ENCODE measurements at regions not wholly inside any gene's neighbourhood (a gene's known extent, or its start where the extent isn't known, plus 50 kb on each side); places are given as distances from the start of the nearest gene placed in this dataset.

DNA sequence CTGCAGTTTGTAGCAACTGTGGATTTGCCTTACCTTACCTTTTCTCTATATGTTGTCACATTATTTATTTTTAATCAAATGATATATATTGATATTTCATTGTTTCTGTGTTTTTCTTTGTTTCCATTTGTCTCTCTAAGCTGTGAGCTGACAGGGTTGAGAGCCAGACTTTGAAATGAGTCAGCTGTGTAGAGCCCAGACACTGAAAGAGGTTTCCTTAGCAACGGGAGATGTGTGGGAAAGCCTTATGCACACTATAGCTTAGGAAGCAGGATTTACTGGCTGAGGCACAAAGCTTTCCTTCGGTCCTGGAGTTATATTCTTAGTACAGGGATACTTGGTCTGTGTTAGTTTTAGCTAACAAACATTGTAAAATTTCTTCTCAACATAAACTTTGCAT is 192.2 kb downstream of the FGF13 start (continued):
- no peak for TF ChIP-seq YEATS2 (CRISPR knock-in tag; IDR thresholded peaks at IDR 0.05; ENCODE audit: borderline replicate concordance)
- no peak for TF ChIP-seq GZF1 (CRISPR knock-in tag; IDR thresholded peaks at IDR 0.05)

GRCh38 chrX:138504273-138504672 is 207.2 kb downstream of the FGF13 start:
- H3K4me1 ChIP-seq (ENCODE audit: insufficient read depth, low read length): no peaks in the 10 kb centered on the region
- ChIA-PET CTCF (ENCODE audit: low intra/inter-chr PET ratio, low total read pairs) (no interaction called here), POLR2A (no interaction called here)
- no peak overlapping the region for H3K4me3 ChIP-seq (replicated peaks in 1 of 3; ENCODE audit: insufficient read depth in 1 of 3, low read depth in 2 of 3, low read length in 3 of 3)
- H2AFZ ChIP-seq (ENCODE audit: low read length): no peak overlapping the region
- no peak for TF ChIP-seq CBX5 (CRISPR knock-in tag; IDR thresholded peaks at IDR 0.05; ENCODE audit: borderline replicate concordance)
- TF ChIP-seq, protein P1, sequence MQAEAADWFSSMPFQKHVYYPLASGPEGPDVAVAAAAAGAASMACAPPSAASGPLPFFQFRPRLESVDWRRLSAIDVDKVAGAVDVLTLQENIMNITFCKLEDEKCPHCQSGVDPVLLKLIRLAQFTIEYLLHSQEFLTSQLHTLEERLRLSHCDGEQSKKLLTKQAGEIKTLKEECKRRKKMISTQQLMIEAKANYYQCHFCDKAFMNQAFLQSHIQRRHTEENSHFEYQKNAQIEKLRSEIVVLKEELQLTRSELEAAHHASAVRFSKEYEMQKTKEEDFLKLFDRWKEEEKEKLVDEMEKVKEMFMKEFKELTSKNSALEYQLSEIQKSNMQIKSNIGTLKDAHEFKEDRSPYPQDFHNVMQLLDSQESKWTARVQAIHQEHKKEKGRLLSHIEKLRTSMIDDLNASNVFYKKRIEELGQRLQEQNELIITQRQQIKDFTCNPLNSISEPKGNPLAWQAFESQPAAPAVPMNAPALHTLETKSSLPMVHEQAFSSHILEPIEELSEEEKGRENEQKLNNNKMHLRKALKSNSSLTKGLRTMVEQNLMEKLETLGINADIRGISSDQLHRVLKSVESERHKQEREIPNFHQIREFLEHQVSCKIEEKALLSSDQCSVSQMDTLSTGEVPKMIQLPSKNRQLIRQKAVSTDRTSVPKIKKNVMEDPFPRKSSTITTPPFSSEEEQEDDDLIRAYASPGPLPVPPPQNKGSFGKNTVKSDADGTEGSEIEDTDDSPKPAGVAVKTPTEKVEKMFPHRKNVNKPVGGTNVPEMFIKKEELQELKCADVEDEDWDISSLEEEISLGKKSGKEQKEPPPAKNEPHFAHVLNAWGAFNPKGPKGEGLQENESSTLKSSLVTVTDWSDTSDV (CRISPR knock-in tag; IDR thresholded peaks at IDR 0.05): no peak
- no peak for TF ChIP-seq CBX2 (IDR thresholded peaks at IDR 0.05; ENCODE audit: low read depth, low read length)
- TF ChIP-seq CBX2 (CRISPR knock-in tag; IDR thresholded peaks at IDR 0.05; ENCODE audit: low read depth): no peak
- no peak for TF ChIP-seq ZSCAN25 (CRISPR knock-in tag; IDR thresholded peaks at IDR 0.05)
- TF ChIP-seq, protein P2, sequence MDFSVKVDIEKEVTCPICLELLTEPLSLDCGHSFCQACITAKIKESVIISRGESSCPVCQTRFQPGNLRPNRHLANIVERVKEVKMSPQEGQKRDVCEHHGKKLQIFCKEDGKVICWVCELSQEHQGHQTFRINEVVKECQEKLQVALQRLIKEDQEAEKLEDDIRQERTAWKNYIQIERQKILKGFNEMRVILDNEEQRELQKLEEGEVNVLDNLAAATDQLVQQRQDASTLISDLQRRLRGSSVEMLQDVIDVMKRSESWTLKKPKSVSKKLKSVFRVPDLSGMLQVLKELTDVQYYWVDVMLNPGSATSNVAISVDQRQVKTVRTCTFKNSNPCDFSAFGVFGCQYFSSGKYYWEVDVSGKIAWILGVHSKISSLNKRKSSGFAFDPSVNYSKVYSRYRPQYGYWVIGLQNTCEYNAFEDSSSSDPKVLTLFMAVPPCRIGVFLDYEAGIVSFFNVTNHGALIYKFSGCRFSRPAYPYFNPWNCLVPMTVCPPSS (IDR thresholded peaks at IDR 0.05): no peak
- TF ChIP-seq DR1 (CRISPR knock-in tag; IDR thresholded peaks at IDR 0.05): no peak
- TF ChIP-seq ZFP37 (CRISPR knock-in tag; IDR thresholded peaks at IDR 0.05; ENCODE audit: borderline replicate concordance): no peak
- no TSS peak for BruUV-seq (replicated peaks)
- H3K4me2 ChIP-seq (ENCODE audit: low read depth, low read length): no peak overlapping the region
- no peaks in the 10 kb centered on the region for H3K27me3 ChIP-seq (ENCODE audit: control insufficient read depth in 1 of 2, insufficient read depth in 2 of 2, low read length in 2 of 2)
- H3K27ac ChIP-seq (ENCODE audit: extremely low read length, insufficient read depth, low read length): no peak overlapping the region
- no peaks in the 10 kb centered on the region for H3K36me3 ChIP-seq (replicated peaks in 1 of 2; ENCODE audit: control insufficient read depth in 1 of 2, insufficient read depth in 2 of 2, low read length in 2 of 2)
- in situ Hi-C loops (cut with HindIII; ENCODE audit: extremely low pct_ligation_motif_present, low pct_unique_long_range_greater_than_20kb): no loop called here
- ATAC-seq (no peak), DNase-seq (ENCODE audit: low spot score) (no peak), FAIRE-seq (no peak)
- H3K9me3 ChIP-seq (ENCODE audit: low read length): peaks cover 32% of the 10 kb centered on the region
- intact Hi-C loops (cut with micrococcal nuclease; ENCODE audit: unreplicated experiment): no loop called here
- H4K20me1 ChIP-seq (ENCODE audit: insufficient read depth, low read length): no peaks in the 10 kb centered on the region
- 22% methylated on average over 3 of the region's 3 CpGs for WGBS (ENCODE audit: low lambda C conversion rate)
- H3K79me2 ChIP-seq (ENCODE audit: insufficient read depth, low read length): no peaks in the 10 kb centered on the region
- no peak overlapping the region for H3K9ac ChIP-seq (ENCODE audit: insufficient read depth, low read depth, low read length)

Measured in HepG2 (cell line).